ENCODE measurements at regions not wholly inside any gene's neighbourhood (a gene's known extent, or its start where the extent isn't known, plus 50 kb on each side); places are given as distances from the start of the nearest gene placed in this dataset.

GRCh38 chr12:115860619-115861018 is 416.9 kb downstream of the MED13L start:
- in situ Hi-C loops (cut with MboI; ENCODE audit: low sequenced_read_pairs) = no loop called here

GRCh38 chr12:115859231-115859630 is 418.3 kb downstream of the MED13L start:
- in situ Hi-C loops (cut with MboI; ENCODE audit: low sequenced_read_pairs) = no loop called here

- in situ Hi-C loops (cut with MboI; ENCODE audit: low sequenced_read_pairs) = no loop called here
Measured at GRCh38 chr12:115857923-115858322, 419.6 kb downstream of the MED13L start.

- in situ Hi-C loops (cut with MboI; ENCODE audit: low sequenced_read_pairs) = no loop called here
Measured at GRCh38 chr12:115857160-115857920, 420.2 kb downstream of the MED13L start.

GRCh38 chr12:115852054-115852453 is 425.4 kb downstream of the MED13L start:
- in situ Hi-C loops (cut with MboI; ENCODE audit: low sequenced_read_pairs) = no loop called here

- in situ Hi-C loops (cut with MboI; ENCODE audit: low sequenced_read_pairs) = no loop called here
Measured at GRCh38 chr12:115850957-115851356, 426.5 kb downstream of the MED13L start.

GRCh38 chr12:115849262-115849943 is 428.1 kb downstream of the MED13L start:
- in situ Hi-C loops (cut with MboI; ENCODE audit: low sequenced_read_pairs) = no loop called here

GRCh38 chr12:115847398-115847797 is 430.1 kb downstream of the MED13L start:
- in situ Hi-C loops (cut with MboI; ENCODE audit: low sequenced_read_pairs) = no loop called here

GRCh38 chr12:115846516-115846915 is 431.0 kb downstream of the MED13L start:
- in situ Hi-C loops (cut with MboI; ENCODE audit: low sequenced_read_pairs) = no loop called here

- in situ Hi-C loops (cut with MboI; ENCODE audit: low sequenced_read_pairs) = no loop called here
Measured at GRCh38 chr12:115840159-115840558, 437.3 kb downstream of the MED13L start.

- in situ Hi-C loops (cut with MboI; ENCODE audit: low sequenced_read_pairs) = no loop called here
Measured at GRCh38 chr12:115838952-115839351, 438.5 kb downstream of the MED13L start.

- in situ Hi-C loops (cut with MboI; ENCODE audit: low sequenced_read_pairs) = no loop called here
Measured at GRCh38 chr12:115837220-115837619, 440.3 kb downstream of the MED13L start.

- in situ Hi-C loops (cut with MboI; ENCODE audit: low sequenced_read_pairs) = no loop called here
Measured at GRCh38 chr12:115835445-115835844, 442.0 kb downstream of the MED13L start.

GRCh38 chr12:115833704-115834103 is 443.8 kb downstream of the MED13L start:
- in situ Hi-C loops (cut with MboI; ENCODE audit: low sequenced_read_pairs) = no loop called here

GRCh38 chr12:115830633-115831032 is 446.9 kb downstream of the MED13L start:
- in situ Hi-C loops (cut with MboI; ENCODE audit: low sequenced_read_pairs) = no loop called here

GRCh38 chr12:115830070-115830469 is 447.4 kb downstream of the MED13L start:
- in situ Hi-C loops (cut with MboI; ENCODE audit: low sequenced_read_pairs) = no loop called here

GRCh38 chr12:115828168-115828567 is 449.3 kb downstream of the MED13L start:
- in situ Hi-C loops (cut with MboI; ENCODE audit: low sequenced_read_pairs) = no loop called here

- in situ Hi-C loops (cut with MboI; ENCODE audit: low sequenced_read_pairs) = no loop called here
Measured at GRCh38 chr12:115824936-115825602, 452.4 kb downstream of the MED13L start.

GRCh38 chr12:115823635-115824034 is 453.9 kb downstream of the MED13L start:
- in situ Hi-C loops (cut with MboI; ENCODE audit: low sequenced_read_pairs) = no loop called here

GRCh38 chr12:115820656-115821055 is 456.8 kb downstream of the MED13L start:
- in situ Hi-C loops (cut with MboI; ENCODE audit: low sequenced_read_pairs) = no loop called here

- in situ Hi-C loops (cut with MboI; ENCODE audit: low sequenced_read_pairs) = no loop called here
Measured at GRCh38 chr12:115818973-115819372, 458.5 kb downstream of the MED13L start.

- in situ Hi-C loops (cut with MboI; ENCODE audit: low sequenced_read_pairs) = no loop called here
Measured at GRCh38 chr12:115817389-115817788, 460.1 kb downstream of the MED13L start.

Measured in HL-60/S4 (cell line).